AG09309 (cell line): ENCODE measurements at regions not wholly inside any gene's neighbourhood (a gene's known extent, or its start where the extent isn't known, plus 50 kb on each side); places are given as distances from the start of the nearest gene placed in this dataset.

ENCODE experiments used
- DNase-seq: peaks from one replicate; pipeline ENCODE4 v3.0.0-alpha.2; 2010; ENCODE audit warnings: low read depth
- H3K4me3 ChIP-seq: 2 replicates; pipeline ENCODE4 v1.5.1; 2011; ENCODE audit warnings: mild to moderate bottlenecking, low read depth, low read length, moderate library complexity; ENCODE audit not compliant: control insufficient read depth
- CTCF ChIP-seq: IDR thresholded peaks from 2 replicates; pipeline ENCODE4 v1.5.1; 2011; ENCODE audit warnings: mild to moderate bottlenecking, low read depth, low read length, inconsistent platforms; ENCODE audit not compliant: insufficient read depth, control insufficient read depth; ENCODE audit errors: missing control alignments

- DNase-seq = no peak
- H3K4me3 ChIP-seq = no peak overlapping the region
- TF ChIP-seq CTCF = no peak
Observed at GRCh38 chr13:65844266-65844841, 1385.8 kb downstream of the PCDH9 start.

DNA sequence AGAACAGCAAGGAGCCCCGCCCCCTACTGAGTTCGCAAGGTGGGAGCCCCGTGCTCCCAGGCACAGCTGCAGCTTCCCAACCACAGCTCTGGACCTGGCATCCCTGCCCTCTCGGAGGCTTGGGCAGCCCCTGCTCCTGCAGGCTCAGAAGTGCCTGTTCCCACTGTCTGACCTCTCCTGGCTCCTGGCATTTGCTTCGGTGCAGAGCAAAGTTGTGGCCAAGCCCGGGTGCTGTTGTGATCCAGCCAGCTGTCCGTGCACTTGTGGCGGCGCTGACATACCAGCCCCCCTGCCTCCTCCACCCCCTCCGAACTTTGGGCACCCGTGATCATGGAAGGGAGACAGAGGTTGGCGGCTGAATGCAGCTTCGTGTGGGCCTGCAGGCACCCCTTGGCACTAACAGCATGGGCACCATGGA is 1386.8 kb downstream of the PCDH9 start:
- TF ChIP-seq CTCF = no peak
- no peak for DNase-seq

GRCh38 chr13:65841156-65841555 is 1389.0 kb downstream of the PCDH9 start:
- H3K4me3 ChIP-seq = no peak overlapping the region
- DNase-seq = no peak
- TF ChIP-seq CTCF = no peak

More for the DNA sequence above, 1386.8 kb downstream of the PCDH9 start:
- no peak overlapping the region for H3K4me3 ChIP-seq

- H3K4me3 ChIP-seq = no peak overlapping the region
- no peak for DNase-seq
- TF ChIP-seq CTCF = no peak
Observed at GRCh38 chr13:65836066-65836465, 1394.1 kb downstream of the PCDH9 start.

- DNase-seq = no peak
- H3K4me3 ChIP-seq = no peak overlapping the region
- TF ChIP-seq CTCF = no peak
Observed at GRCh38 chr13:65834897-65835296, 1395.2 kb downstream of the PCDH9 start.

DNA sequence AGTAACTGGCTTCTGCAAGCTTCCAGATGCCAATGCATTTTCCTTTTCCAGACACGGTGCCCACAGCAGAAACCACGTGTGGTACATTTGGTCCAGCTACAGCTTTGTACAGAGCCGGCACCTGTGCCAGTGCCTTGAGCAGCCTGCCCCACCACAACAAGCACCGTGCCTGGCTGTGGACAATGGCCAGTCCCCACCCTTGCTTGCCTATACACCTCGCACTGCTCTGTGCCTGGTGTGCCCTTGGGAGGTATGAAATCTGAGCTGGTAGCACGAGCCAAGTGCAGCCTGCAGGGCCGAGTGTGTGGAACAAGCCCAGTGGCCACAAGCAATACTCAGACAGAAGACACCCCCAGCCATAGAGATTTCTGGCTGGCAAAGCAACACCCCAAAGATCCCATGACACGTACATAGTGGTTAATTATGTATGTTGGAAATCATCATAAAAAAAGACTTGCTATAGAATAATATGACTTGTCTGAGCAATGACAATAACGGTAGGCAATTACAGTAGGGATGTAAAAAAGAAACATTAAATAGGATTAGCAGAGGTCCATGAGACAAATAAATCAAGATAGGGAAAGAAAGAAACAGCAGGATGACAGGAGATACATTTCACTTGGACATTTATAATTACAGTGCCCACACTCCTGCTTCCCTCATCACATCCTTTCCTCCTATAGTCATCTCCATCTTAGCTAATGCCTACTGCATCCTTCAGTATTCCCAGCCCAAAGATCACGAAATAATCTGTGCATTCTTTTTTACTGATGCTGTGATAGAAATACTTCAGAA is 1399.5 kb downstream of the PCDH9 start:
- H3K4me3 ChIP-seq = no peak overlapping the region
- TF ChIP-seq CTCF = no peak

More for the DNA sequence above, 1399.5 kb downstream of the PCDH9 start:
- DNase-seq = no peak
